ENCODE measurements at regions not wholly inside any gene's neighbourhood (a gene's known extent, or its start where the extent isn't known, plus 50 kb on each side); places are given as distances from the start of the nearest gene placed in this dataset.
"Not testable (repeated sequence)": the region's sequence is repeated elsewhere in the genome, so short reads cannot be mapped to it uniquely, and the experiment has no call there.

DNA sequence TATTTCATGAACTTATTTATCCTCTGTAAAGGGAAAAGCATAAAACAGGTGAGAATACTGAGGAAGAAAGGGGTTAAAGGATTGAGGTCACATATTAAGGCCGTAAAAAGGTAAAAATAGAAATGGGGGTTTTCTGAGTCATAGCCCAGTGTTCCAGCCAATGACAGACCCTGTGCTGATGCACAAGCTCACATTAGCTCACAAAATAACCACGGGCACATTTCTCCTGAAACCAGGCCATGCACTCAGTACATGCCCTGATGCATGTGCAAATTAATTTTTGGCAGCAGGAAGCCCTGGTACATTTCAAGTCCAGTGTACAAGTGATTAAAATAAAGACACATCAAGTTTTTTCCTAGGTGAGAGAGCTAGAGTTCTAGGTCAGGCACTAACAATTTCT, 194.4 kb downstream of the TMEM200A start:
- peaks cover 28% of the 10 kb centered on the region for H3K9me3 Mint-ChIP-seq
- no peak overlapping the region for H3K4me3 Mint-ChIP-seq (ENCODE audit: low read depth)
- H3K4me1 Mint-ChIP-seq (ENCODE audit: low read depth) = peaks cover 28% of the 10 kb centered on the region
- H3K27ac Mint-ChIP-seq = no peak overlapping the region
- DNase-seq (ENCODE audit: low spot score) = no peak
- no peaks in the 10 kb centered on the region for H3K27me3 Mint-ChIP-seq (ENCODE audit: low read depth)
- intact Hi-C loops (cut with micrococcal nuclease) = loop anchor here (5.0 kb wide), 1 partner anchor 62 kb away; no protein-coding TSS in a partner anchor
- peaks cover 18% of the 10 kb centered on the region for H3K36me3 Mint-ChIP-seq (ENCODE audit: low read depth)

DNA sequence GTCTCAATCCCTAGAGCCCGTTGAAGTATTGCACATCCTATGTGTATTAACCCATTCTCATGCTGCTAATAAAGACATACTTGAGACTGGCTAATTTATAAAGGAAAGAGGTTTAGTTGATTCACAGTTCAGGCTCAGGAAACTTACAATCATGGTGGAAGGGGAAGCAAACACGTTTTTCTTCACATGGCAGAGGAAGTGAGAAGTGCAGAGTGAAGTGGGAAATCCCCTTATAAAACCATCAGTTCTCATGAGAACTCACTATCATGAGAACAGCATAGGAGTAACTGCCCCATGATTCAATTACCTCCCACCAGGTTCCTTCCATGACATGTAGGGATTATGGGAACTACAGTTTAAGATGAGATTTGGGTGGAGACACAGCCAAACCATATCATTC, 195.3 kb downstream of the TMEM200A start:
- H3K27ac Mint-ChIP-seq; H3K27me3 Mint-ChIP-seq (ENCODE audit: low read depth); H3K4me3 Mint-ChIP-seq (ENCODE audit: low read depth); DNase-seq (ENCODE audit: low spot score): not testable (repeated sequence)
- Mint-ChIP-seq H3K36me3 (ENCODE audit: low read depth) (peaks cover 18% of the 10 kb centered on the region), H3K4me1 (ENCODE audit: low read depth) (peaks cover 28% of the 10 kb centered on the region), H3K9me3 (peaks cover 28% of the 10 kb centered on the region)
- intact Hi-C loops (cut with micrococcal nuclease) = loop anchor here (5.0 kb wide), 1 partner anchor 61 kb away; no protein-coding TSS in a partner anchor

DNA sequence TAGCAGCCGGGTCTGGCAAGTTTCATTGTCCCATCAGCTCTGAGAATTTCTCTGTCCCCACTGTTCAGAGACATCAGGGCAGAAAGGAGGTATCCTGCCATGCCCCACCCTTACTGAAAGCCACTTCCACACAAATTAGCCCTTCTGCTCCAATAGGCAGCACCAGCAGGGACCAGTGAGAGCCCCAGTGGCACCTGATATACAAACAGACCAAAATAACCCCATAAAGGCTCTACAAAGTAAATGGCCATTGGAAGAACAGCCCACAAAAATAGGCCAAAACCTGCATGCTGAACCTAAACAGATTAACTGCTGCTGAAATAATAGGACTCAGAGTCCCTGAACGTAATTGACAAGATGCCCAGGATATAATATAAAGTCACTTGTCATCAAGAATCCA, 199.9 kb downstream of the TMEM200A start:
- H3K27me3 Mint-ChIP-seq (ENCODE audit: low read depth) = no peaks in the 10 kb centered on the region
- H3K27ac Mint-ChIP-seq = no peak overlapping the region
- peaks cover 30% of the 10 kb centered on the region for H3K9me3 Mint-ChIP-seq
- peaks cover 29% of the 10 kb centered on the region for H3K36me3 Mint-ChIP-seq (ENCODE audit: low read depth)
- H3K4me3 Mint-ChIP-seq (ENCODE audit: low read depth) = no peak overlapping the region
- no peak for DNase-seq (ENCODE audit: low spot score)
- intact Hi-C loops (cut with micrococcal nuclease) = no loop called here
- peaks cover 25% of the 10 kb centered on the region for H3K4me1 Mint-ChIP-seq (ENCODE audit: low read depth)

DNA sequence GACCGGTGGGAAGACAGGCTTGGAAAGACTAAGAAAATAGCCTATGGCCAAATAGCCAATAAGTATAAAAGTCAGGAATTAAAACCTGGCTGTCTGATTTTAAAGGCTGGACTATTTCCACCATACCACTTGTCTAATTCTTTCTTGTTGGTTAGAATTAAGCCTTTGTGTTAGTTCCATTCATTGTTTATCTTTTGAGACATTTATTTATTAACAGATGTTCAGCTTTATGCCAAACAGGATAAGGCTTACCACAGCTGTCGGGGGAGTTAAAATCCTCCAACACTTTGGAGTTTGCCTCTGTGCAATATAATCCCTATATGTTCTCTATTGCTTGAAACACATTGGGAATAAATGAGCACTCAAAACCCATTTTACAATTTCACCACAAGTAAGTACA, 208.3 kb downstream of the TMEM200A start:
- Mint-ChIP-seq H3K36me3 (ENCODE audit: low read depth) (peaks cover 67% of the 10 kb centered on the region), H3K27me3 (ENCODE audit: low read depth) (no peaks in the 10 kb centered on the region), H3K27ac (no peak overlapping the region), H3K9me3 (peaks cover 33% of the 10 kb centered on the region), H3K4me3 (ENCODE audit: low read depth) (no peak overlapping the region), H3K4me1 (ENCODE audit: low read depth) (peaks cover 40% of the 10 kb centered on the region)
- intact Hi-C loops (cut with micrococcal nuclease) = loop anchor here (10.0 kb wide), 1 partner anchor 121 kb away; no protein-coding TSS in a partner anchor
- no peak for DNase-seq (ENCODE audit: low spot score)

DNA sequence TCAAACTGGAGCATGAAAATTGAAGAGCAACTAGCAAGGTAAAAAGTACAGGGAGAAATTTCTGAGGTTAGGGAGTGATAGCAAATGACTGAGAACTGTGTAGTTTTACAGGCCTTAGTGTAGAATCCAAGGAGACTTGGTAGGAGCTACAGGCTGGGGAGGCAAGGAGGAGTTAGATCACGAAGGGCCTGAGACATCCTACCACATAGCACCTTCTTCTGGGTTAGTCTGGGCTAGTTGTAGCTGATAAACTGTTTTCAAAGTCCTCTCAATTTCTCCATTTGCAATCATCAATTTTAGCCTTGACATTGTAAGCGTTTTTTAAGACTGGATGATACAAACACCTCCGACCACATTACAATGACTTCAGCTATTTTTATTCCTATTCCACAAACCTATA, 209.7 kb downstream of the TMEM200A start:
- Mint-ChIP-seq H3K27me3 (ENCODE audit: low read depth) (no peaks in the 10 kb centered on the region), H3K27ac (peak overlapping the region; percentile 61), H3K36me3 (ENCODE audit: low read depth) (peaks cover 60% of the 10 kb centered on the region), H3K4me1 (ENCODE audit: low read depth) (peaks cover 40% of the 10 kb centered on the region), H3K9me3 (peaks cover 33% of the 10 kb centered on the region), H3K4me3 (ENCODE audit: low read depth) (peak overlapping the region; percentile 15)
- intact Hi-C loops (cut with micrococcal nuclease) = loop anchor here (10.0 kb wide), 1 partner anchor 119 kb away; no protein-coding TSS in a partner anchor
- DNase-seq (ENCODE audit: low spot score) = no peak

DNA sequence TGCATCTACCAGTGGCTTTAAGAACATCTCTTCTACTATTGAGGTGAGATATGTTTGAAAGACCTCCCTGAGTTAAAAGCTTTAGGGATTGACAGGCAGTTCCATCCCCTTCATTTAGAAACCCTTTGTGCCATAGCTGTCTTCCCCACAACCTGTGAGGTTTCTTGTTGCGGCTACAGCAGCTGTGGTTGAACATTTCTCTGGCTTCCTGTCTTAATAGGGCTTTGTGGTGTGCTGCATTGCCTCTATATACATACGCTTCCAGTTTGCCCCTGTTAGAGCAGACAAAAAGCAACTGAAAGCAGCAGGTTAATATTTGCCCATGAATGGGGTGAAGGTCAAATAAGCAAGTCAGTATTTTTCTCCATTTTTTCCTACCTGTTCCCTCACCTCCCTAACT, 210.2 kb downstream of the TMEM200A start:
- Mint-ChIP-seq H3K4me1 (ENCODE audit: low read depth) (peaks cover 40% of the 10 kb centered on the region), H3K4me3 (ENCODE audit: low read depth) (peak overlapping the region; percentile 44), H3K27ac (peak overlapping the region; percentile 61), H3K36me3 (ENCODE audit: low read depth) (peaks cover 58% of the 10 kb centered on the region), H3K27me3 (ENCODE audit: low read depth) (no peaks in the 10 kb centered on the region), H3K9me3 (peaks cover 30% of the 10 kb centered on the region)
- DNase-seq (ENCODE audit: low spot score) = peak; percentile 73
- intact Hi-C loops (cut with micrococcal nuclease) = loop anchor here (1.0 to 10.0 kb wide), 3 partner anchors 46 to 119 kb away; no protein-coding TSS in a partner anchor

DNA sequence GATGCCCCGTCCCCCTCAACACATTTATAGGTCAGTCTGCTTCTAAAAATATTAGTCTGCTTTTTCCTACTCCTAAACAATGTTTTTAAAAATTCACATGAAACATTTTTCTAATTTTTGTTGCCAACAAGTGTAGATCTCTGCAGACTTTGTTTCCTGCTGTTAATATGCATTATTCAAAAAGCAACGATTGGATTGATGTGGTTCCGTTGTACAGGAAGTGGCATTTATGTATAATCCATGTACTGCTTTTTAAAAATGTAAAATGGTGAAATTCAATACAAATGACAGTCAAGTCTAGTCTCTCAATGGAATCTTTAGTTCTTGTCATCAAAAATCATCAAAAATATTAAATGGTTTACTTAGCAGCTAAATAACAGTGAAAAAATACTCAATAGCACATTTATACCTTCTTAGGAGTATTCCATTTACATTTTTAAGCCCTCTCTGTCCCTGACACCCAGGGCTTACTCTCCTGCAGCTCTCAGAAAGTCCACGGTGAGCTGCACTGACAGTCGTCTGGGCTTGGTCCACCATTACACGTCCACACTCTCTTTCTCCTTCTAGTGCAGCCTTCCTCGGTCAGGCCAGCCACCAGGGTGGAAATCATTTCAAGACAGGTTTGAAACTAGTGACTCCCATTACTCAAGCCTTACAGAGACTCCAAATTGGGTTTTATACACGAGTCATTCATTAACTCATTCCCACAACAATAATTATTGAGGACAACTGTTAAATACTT, 211.5 kb downstream of the TMEM200A start:
- Mint-ChIP-seq H3K27me3 (ENCODE audit: low read depth) (no peaks in the 10 kb centered on the region), H3K9me3 (peaks cover 26% of the 10 kb centered on the region), H3K27ac (peak overlapping the region; percentile 36), H3K4me1 (ENCODE audit: low read depth) (peaks cover 40% of the 10 kb centered on the region), H3K36me3 (ENCODE audit: low read depth) (peaks cover 49% of the 10 kb centered on the region), H3K4me3 (ENCODE audit: low read depth) (peak overlapping the region; percentile 31)
- intact Hi-C loops (cut with micrococcal nuclease) = loop anchor here (2.0 to 10.0 kb wide), 2 partner anchors 63 to 117 kb away; no protein-coding TSS in a partner anchor
- no peak for DNase-seq (ENCODE audit: low spot score)

DNA sequence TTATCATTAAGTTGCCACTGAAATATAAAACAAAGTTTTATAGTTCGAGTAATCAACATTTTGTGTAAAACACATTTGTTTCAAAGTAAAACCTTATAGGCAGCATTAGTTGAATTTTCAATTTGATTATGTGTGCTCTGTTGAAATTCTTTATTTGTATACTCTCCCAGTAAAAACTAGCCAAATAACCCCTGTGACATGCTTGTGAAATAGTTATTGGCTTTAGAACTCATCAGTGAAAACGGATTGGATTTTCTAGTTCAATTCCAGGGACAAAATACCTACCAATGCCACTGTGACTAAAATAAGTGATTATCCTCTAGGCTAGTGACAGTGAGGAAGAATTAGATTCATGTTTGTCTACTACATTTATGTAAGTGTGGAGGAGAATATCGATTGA, 212.9 kb downstream of the TMEM200A start:
- peaks cover 39% of the 10 kb centered on the region for H3K36me3 Mint-ChIP-seq (ENCODE audit: low read depth)
- peaks cover 40% of the 10 kb centered on the region for H3K4me1 Mint-ChIP-seq (ENCODE audit: low read depth)
- no peaks in the 10 kb centered on the region for H3K27me3 Mint-ChIP-seq (ENCODE audit: low read depth)
- no peak overlapping the region for H3K4me3 Mint-ChIP-seq (ENCODE audit: low read depth)
- intact Hi-C loops (cut with micrococcal nuclease) = loop anchor here (10.0 kb wide), 1 partner anchor 116 kb away; no protein-coding TSS in a partner anchor
- H3K9me3 Mint-ChIP-seq = peaks cover 23% of the 10 kb centered on the region
- no peak for DNase-seq (ENCODE audit: low spot score)
- H3K27ac Mint-ChIP-seq = no peak overlapping the region

DNA sequence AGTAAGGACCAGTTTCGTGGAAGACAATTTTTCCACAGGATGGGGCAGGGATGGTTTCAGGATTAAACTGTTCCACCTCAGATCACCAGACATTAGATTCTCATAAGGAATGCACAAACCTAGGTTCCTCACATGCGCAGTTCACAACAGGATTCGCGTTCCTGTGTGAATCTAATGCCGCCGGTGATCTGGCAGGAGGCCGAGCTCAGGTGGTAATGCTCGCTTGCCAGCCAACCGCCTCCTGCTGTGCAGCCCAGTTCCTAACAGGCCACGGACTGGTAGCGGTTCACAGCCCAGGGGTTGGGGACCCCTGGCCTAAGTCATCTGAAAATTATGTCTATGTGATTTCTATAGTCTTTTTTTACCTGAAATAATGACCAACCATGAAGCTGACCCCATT, 217.5 kb downstream of the TMEM200A start:
- Mint-ChIP-seq H3K4me3 (ENCODE audit: low read depth) (no peak overlapping the region), H3K36me3 (ENCODE audit: low read depth) (peaks cover 19% of the 10 kb centered on the region), H3K9me3 (peaks cover 24% of the 10 kb centered on the region), H3K27ac (no peak overlapping the region), H3K4me1 (ENCODE audit: low read depth) (peaks cover 24% of the 10 kb centered on the region), H3K27me3 (ENCODE audit: low read depth) (no peaks in the 10 kb centered on the region)
- no peak for DNase-seq (ENCODE audit: low spot score)
- intact Hi-C loops (cut with micrococcal nuclease) = no loop called here

DNA sequence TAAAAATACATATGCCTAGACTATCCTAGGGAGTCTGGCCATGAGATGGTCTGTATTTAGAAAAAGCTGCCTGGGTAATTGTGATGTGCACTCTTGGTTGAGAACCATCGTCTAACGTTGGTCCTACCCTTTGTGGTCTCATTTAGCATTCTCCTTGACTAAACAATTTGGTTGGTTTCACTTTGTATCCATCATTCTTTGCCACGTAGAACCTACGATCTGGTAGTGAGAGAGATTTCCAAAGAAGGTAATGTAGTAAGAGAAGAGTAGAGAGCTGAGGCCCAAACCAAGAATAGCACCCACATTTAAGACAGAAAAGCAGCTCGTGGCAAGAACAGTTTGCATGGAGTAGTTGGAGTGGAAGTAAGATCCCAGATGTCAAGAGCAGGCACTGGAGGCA, 219.8 kb downstream of the TMEM200A start:
- peak overlapping the region; percentile 3 for H3K4me3 Mint-ChIP-seq (ENCODE audit: low read depth)
- peaks cover 13% of the 10 kb centered on the region for H3K36me3 Mint-ChIP-seq (ENCODE audit: low read depth)
- no peak for DNase-seq (ENCODE audit: low spot score)
- H3K4me1 Mint-ChIP-seq (ENCODE audit: low read depth) = peaks cover 24% of the 10 kb centered on the region
- H3K27me3 Mint-ChIP-seq (ENCODE audit: low read depth) = no peaks in the 10 kb centered on the region
- intact Hi-C loops (cut with micrococcal nuclease) = no loop called here
- H3K27ac Mint-ChIP-seq = peak overlapping the region; percentile 21
- H3K9me3 Mint-ChIP-seq = peaks cover 11% of the 10 kb centered on the region

DNA sequence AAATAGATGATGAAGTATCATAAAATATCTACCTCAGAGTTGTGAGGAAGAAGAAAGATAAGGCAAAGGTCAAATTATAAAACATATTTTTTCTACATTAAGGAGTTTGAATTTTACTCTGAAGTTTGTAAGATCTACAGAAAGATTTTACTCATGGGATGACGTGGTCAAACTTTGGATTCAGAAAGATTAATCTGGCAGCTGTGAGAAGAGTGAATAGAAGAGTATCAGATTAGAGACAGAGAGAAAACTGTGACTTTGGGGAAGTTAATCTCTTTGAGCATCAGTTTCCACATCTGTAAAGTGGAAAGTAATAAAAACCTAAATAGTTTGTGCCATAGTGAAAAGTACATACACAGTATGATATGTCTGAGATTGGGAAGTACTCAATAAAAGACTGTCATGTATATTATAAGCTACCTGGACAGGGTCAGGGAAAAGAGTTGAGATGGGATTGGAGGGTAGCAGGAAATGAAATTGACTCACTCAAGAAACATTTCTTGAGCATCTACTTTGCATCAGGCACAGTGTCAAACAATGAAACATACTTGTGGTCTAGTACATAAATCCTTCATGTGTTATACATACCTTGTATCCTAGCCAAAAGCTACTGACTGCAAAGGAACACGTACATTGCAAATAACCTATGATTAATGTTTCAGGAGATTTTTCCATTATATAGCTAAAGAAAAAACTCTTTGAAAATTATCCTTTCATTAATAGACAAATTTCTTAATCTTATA, 222.1 kb downstream of the TMEM200A start:
- H3K27ac Mint-ChIP-seq = peak overlapping the region; percentile 4
- H3K9me3 Mint-ChIP-seq = peaks cover 30% of the 10 kb centered on the region
- no peak overlapping the region for H3K4me3 Mint-ChIP-seq (ENCODE audit: low read depth)
- no peak for DNase-seq (ENCODE audit: low spot score)
- H3K36me3 Mint-ChIP-seq (ENCODE audit: low read depth) = peaks cover 17% of the 10 kb centered on the region
- no peaks in the 10 kb centered on the region for H3K27me3 Mint-ChIP-seq (ENCODE audit: low read depth)
- intact Hi-C loops (cut with micrococcal nuclease) = loop anchor here (2.0 kb wide), 1 partner anchor 15 kb away; no protein-coding TSS in a partner anchor
- H3K4me1 Mint-ChIP-seq (ENCODE audit: low read depth) = peaks cover 26% of the 10 kb centered on the region

DNA sequence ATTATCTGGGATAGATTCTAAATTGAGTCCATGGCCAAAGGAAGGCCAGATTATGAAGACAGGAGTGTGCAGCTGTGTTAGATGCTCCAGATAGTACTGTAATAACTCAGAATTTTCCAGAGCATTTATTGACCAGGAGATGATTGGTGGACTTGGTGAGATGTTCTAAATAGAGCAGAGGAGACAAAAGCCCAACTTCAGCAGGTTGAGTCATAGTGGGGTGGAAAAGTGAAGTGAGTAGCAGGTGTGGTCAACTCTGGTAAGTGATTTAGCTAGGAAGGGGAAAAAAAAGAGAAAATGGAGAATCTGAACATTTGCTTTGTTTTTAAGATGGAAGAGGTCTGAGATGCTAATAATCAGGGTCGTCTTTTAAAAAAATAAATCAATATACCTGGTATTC, 227.4 kb downstream of the TMEM200A start:
- H3K36me3 Mint-ChIP-seq (ENCODE audit: low read depth) = peaks cover 4% of the 10 kb centered on the region
- H3K9me3 Mint-ChIP-seq = peaks cover 23% of the 10 kb centered on the region
- no peak overlapping the region for H3K27ac Mint-ChIP-seq
- no peak for DNase-seq (ENCODE audit: low spot score)
- no peak overlapping the region for H3K4me3 Mint-ChIP-seq (ENCODE audit: low read depth)
- intact Hi-C loops (cut with micrococcal nuclease) = no loop called here
- H3K27me3 Mint-ChIP-seq (ENCODE audit: low read depth) = no peaks in the 10 kb centered on the region
- peaks cover 18% of the 10 kb centered on the region for H3K4me1 Mint-ChIP-seq (ENCODE audit: low read depth)

DNA sequence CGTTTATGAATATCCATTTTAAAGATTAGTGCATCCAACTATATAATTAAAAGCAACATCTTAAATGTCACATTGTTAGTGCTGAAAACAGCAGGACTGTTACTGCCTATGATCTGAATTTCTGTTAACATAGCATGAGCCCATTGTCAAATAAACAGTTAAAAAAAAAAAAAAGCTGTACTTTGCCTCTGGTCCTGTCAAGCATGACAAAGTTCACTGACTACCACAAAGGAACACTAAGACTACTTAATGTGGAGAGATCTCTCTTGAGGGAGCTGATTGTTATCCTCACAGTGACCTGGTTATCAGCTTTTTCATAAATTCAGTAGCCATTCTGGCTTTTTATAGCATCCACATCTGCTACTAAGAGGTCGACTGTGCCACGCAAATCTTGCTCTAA, 228.1 kb downstream of the TMEM200A start:
- Mint-ChIP-seq H3K4me1 (ENCODE audit: low read depth) (peaks cover 21% of the 10 kb centered on the region), H3K27ac (no peak overlapping the region), H3K4me3 (ENCODE audit: low read depth) (no peak overlapping the region), H3K27me3 (ENCODE audit: low read depth) (no peaks in the 10 kb centered on the region), H3K9me3 (peaks cover 23% of the 10 kb centered on the region), H3K36me3 (ENCODE audit: low read depth) (peaks cover 5% of the 10 kb centered on the region)
- intact Hi-C loops (cut with micrococcal nuclease) = no loop called here
- DNase-seq (ENCODE audit: low spot score) = no peak

All from activated T-helper 2 cell treated with anti-CD3 and anti-CD28 coated beads, Interferon-gamma antibody, Interleukin-2, Interleukin-4, amounts not matched to agents 10 μg/mL and 5 μg/mL and 100 μg/mL, durations not matched to agents 14 hours and 24 hours and 36 hours (primary cell).